Astrocyte (in vitro differentiated cells and primary cell): ENCODE measurements at regions not wholly inside any gene's neighbourhood (a gene's known extent, or its start where the extent isn't known, plus 50 kb on each side); places are given as distances from the start of the nearest gene placed in this dataset.

Experiments used
- DNase-seq: peaks from one replicate; pipeline ENCODE4 v3.0.0-alpha.2; 2010; ENCODE audit warnings: low read depth
- FAIRE-seq: peaks from 2 replicates; lab custom pipeline; 2011; peaks lifted over from hg19 to GRCh38; lab: Jason Lieb, UNC
- H2AFZ ChIP-seq: 2 replicates; pipeline ENCODE4 v1.6.0; 2012; ENCODE audit warnings: low read depth, low read length, inconsistent platforms
- H3K27ac ChIP-seq: 2 replicates; pipeline ENCODE4 v1.5.1; 2011; ENCODE audit warnings: low read depth, low read length, inconsistent platforms
- H3K27me3 ChIP-seq: 2 replicates; pipeline ENCODE4 v1.6.0; 2011; ENCODE audit warnings: low read length, inconsistent platforms; ENCODE audit not compliant: insufficient read depth
- H3K36me3 ChIP-seq: 2 replicates; pipeline ENCODE4 v1.5.1; 2011; ENCODE audit warnings: low read length, inconsistent platforms; ENCODE audit not compliant: insufficient read depth
- H3K4me1 ChIP-seq: 2 replicates; pipeline ENCODE4 v1.5.1; 2011; ENCODE audit warnings: low read length, inconsistent platforms; ENCODE audit not compliant: insufficient read depth
- H3K4me2 ChIP-seq: 2 replicates; pipeline ENCODE4 v1.6.0; 2012; ENCODE audit warnings: low read length, inconsistent platforms
- H3K4me3 ChIP-seq: 2 replicates; pipeline ENCODE4 v1.5.1; 2011; ENCODE audit warnings: low read depth, mild to moderate bottlenecking, low read length, inconsistent platforms; ENCODE audit not compliant: insufficient read depth
- H3K79me2 ChIP-seq: 2 replicates; pipeline ENCODE4 v1.6.0; 2012; ENCODE audit warnings: mild to moderate bottlenecking, low read length, inconsistent platforms; ENCODE audit not compliant: insufficient read depth
- H3K9ac ChIP-seq: 2 replicates; pipeline ENCODE4 v1.6.0; 2012; ENCODE audit warnings: mild to moderate bottlenecking, low read length, inconsistent platforms
- H3K9me3 ChIP-seq: 2 replicates; pipeline ENCODE4 v1.5.1; 2012; ENCODE audit warnings: low read depth, mild to moderate bottlenecking, low read length, inconsistent platforms; ENCODE audit not compliant: insufficient read depth
- H4K20me1 ChIP-seq: 2 replicates; pipeline ENCODE4 v1.6.0; 2012; ENCODE audit warnings: low read length, inconsistent platforms; ENCODE audit not compliant: insufficient read depth
- H3K27ac Mint-ChIP-seq: one replicate; pipeline ENCODE4 v1.8.0; 2021; ENCODE audit warnings: mild to moderate bottlenecking, mixed read lengths; ENCODE audit not compliant: unreplicated experiment
- H3K27me3 Mint-ChIP-seq: one replicate; pipeline ENCODE4 v1.8.0; 2021; ENCODE audit warnings: low read depth, mixed read lengths; ENCODE audit not compliant: unreplicated experiment
- H3K36me3 Mint-ChIP-seq: one replicate; pipeline ENCODE4 v1.8.0; 2021; ENCODE audit warnings: low read depth, mixed read lengths; ENCODE audit not compliant: unreplicated experiment
- H3K4me1 Mint-ChIP-seq: one replicate; pipeline ENCODE4 v1.8.0; 2021; ENCODE audit warnings: low read depth, mixed read lengths; ENCODE audit not compliant: unreplicated experiment
- H3K4me3 Mint-ChIP-seq: one replicate; pipeline ENCODE4 v1.8.0; 2021; ENCODE audit warnings: mild to moderate bottlenecking, moderate library complexity, mixed read lengths; ENCODE audit not compliant: unreplicated experiment
- H3K9me3 Mint-ChIP-seq: one replicate; pipeline ENCODE4 v1.8.0; 2021; ENCODE audit warnings: mild to moderate bottlenecking, mixed read lengths; ENCODE audit not compliant: unreplicated experiment
- CTCF ChIP-seq: IDR thresholded peaks from 2 replicates; pipeline ENCODE4 v1.5.1; 2011; ENCODE audit warnings: low read depth, mild to moderate bottlenecking, inconsistent platforms, low read length, moderate library complexity; ENCODE audit not compliant: insufficient read depth
- EZH2 ChIP-seq: IDR thresholded peaks from 2 replicates; pipeline ENCODE4 v1.6.1; 2012; ENCODE audit warnings: mild to moderate bottlenecking, low read length, inconsistent platforms; ENCODE audit not compliant: insufficient read depth

- peaks cover 2% of the 10 kb centered on the region for H3K9me3 Mint-ChIP-seq
- H4K20me1 ChIP-seq: no peaks in the 10 kb centered on the region
- no peak overlapping the region for H3K27ac ChIP-seq
- FAIRE-seq (no peak), DNase-seq (no peak)
- peak overlapping the region; percentile 23 for H3K27ac Mint-ChIP-seq
- no peak overlapping the region for H3K4me2 ChIP-seq
- no peaks in the 10 kb centered on the region for H3K79me2 ChIP-seq
- no peaks in the 10 kb centered on the region for H3K4me1 ChIP-seq
- H2AFZ ChIP-seq: no peak overlapping the region
- no peaks in the 10 kb centered on the region for H3K9me3 ChIP-seq
- no peaks in the 10 kb centered on the region for H3K36me3 Mint-ChIP-seq
- no peak overlapping the region for H3K4me3 Mint-ChIP-seq
- H3K4me3 ChIP-seq: no peak overlapping the region
- no peak overlapping the region for H3K9ac ChIP-seq
- peaks cover 73% of the 10 kb centered on the region for H3K27me3 Mint-ChIP-seq
- TF ChIP-seq CTCF (no peak), EZH2 (no peak)
- no peaks in the 10 kb centered on the region for H3K4me1 Mint-ChIP-seq
- H3K27me3 ChIP-seq: peaks cover 4% of the 10 kb centered on the region
- no peaks in the 10 kb centered on the region for H3K36me3 ChIP-seq
Observed at GRCh38 chr11:116263770-116264169, 509.0 kb downstream of the BUD13 start.

- no peak for DNase-seq
- Histone ChIP-seq H3K4me3 (no peak overlapping the region), H2AFZ (no peak overlapping the region), H3K27me3 (peaks cover 4% of the 10 kb centered on the region), H3K79me2 (no peaks in the 10 kb centered on the region), H4K20me1 (no peaks in the 10 kb centered on the region), H3K27ac (no peak overlapping the region), H3K36me3 (no peaks in the 10 kb centered on the region), H3K4me1 (no peaks in the 10 kb centered on the region), H3K9ac (no peak overlapping the region), H3K4me2 (no peak overlapping the region), H3K9me3 (no peaks in the 10 kb centered on the region)
- H3K4me3 Mint-ChIP-seq: no peak overlapping the region
- TF ChIP-seq EZH2 (no peak), CTCF (no peak)
- H3K27ac Mint-ChIP-seq: no peak overlapping the region
- H3K9me3 Mint-ChIP-seq: peaks cover 2% of the 10 kb centered on the region
- peaks cover 73% of the 10 kb centered on the region for H3K27me3 Mint-ChIP-seq
- no peaks in the 10 kb centered on the region for H3K36me3 Mint-ChIP-seq
- H3K4me1 Mint-ChIP-seq: no peaks in the 10 kb centered on the region
- FAIRE-seq: no peak
Observed at GRCh38 chr11:116263019-116263418, 509.8 kb downstream of the BUD13 start.

- peaks cover 75% of the 10 kb centered on the region for H3K27me3 Mint-ChIP-seq
Observed at GRCh38 chr11:116262370-116262769, 510.4 kb downstream of the BUD13 start.

More at GRCh38 chr11:116262370-116262769, 510.4 kb downstream of the BUD13 start:
- Mint-ChIP-seq H3K4me1 (no peaks in the 10 kb centered on the region), H3K36me3 (no peaks in the 10 kb centered on the region), H3K9me3 (peaks cover 2% of the 10 kb centered on the region), H3K4me3 (no peak overlapping the region), H3K27ac (no peak overlapping the region)
- TF ChIP-seq EZH2: no peak
- TF ChIP-seq CTCF: no peak
- Histone ChIP-seq H3K27ac (no peak overlapping the region), H3K36me3 (no peaks in the 10 kb centered on the region), H3K4me3 (no peak overlapping the region), H3K9ac (no peak overlapping the region), H3K9me3 (no peaks in the 10 kb centered on the region), H3K79me2 (no peaks in the 10 kb centered on the region), H3K4me1 (no peaks in the 10 kb centered on the region), H4K20me1 (no peaks in the 10 kb centered on the region), H2AFZ (no peak overlapping the region), H3K4me2 (no peak overlapping the region), H3K27me3 (peaks cover 6% of the 10 kb centered on the region)
- DNase-seq (no peak), FAIRE-seq (no peak)
